Endothelial cell of umbilical vein (primary cell): ENCODE measurements at regions not wholly inside any gene's neighbourhood (a gene's known extent, or its start where the extent isn't known, plus 50 kb on each side); places are given as distances from the start of the nearest gene placed in this dataset.

Experiments used
- BruUV-seq: library from RNA; stranded (reverse); fragments of 400-500 nt; replicated peaks from 2 replicates; lab custom pipeline; 2021; lab: Mats Ljungman, UMichigan
- CTCF ChIA-PET: fragments of 300-600, 350-600 bp; sonication (Branson Sonifier 250); formaldehyde crosslinking; loops from one replicate; lab custom pipeline; 2021; ENCODE audit warnings: antibody characterized with exemption, inconsistent platforms; lab: Charles Lee
- POLR2A ChIA-PET: fragments of 300-600, 350-600 bp; sonication (Branson Sonifier 250); formaldehyde crosslinking; loops from one replicate; lab custom pipeline; 2021; ENCODE audit warnings: antibody characterized with exemption, inconsistent platforms; lab: Charles Lee
- DNase-seq: peaks from one replicate; pipeline ENCODE4 v3.0.0-alpha.2; 2011; ENCODE audit warnings: low read depth, low spot score
- FAIRE-seq: peaks from 2 replicates; lab custom pipeline; 2011; peaks lifted over from hg19 to GRCh38; lab: Jason Lieb, UNC
- H2AFZ ChIP-seq: 2 replicates; pipeline ENCODE4 v1.6.0; 2012; ENCODE audit warnings: low read depth, low read length, control low read depth, inconsistent platforms
- H3K27ac ChIP-seq: 2 replicates; pipeline ENCODE4 v1.5.1; 2011; ENCODE audit warnings: low read depth, mild to moderate bottlenecking, control low read depth, low read length, moderate library complexity; ENCODE audit not compliant: insufficient read depth
- H3K27me3 ChIP-seq, 2 experiments: 2 replicates each; pipeline versions ENCODE4 v1.6.0 to v1.6.1; 2011; ENCODE audit warnings: low read length in 2 of 2, mixed read lengths in 1 of 2; ENCODE audit not compliant: control insufficient read depth in 2 of 2, insufficient read depth in 2 of 2
- H3K36me3 ChIP-seq, 2 experiments: 2 replicates in 1 of 2; 3 replicates in 1 of 2; pipeline ENCODE4 v1.5.1; 2011; ENCODE audit warnings: low read length in 2 of 2, mild to moderate bottlenecking in 1 of 2, moderate library complexity in 1 of 2; ENCODE audit not compliant: control insufficient read depth in 2 of 2, insufficient read depth in 2 of 2; ENCODE audit errors: extremely low read depth in 1 of 2
- H3K4me1 ChIP-seq: 3 replicates; pipeline ENCODE4 v1.5.1; 2011; ENCODE audit warnings: mild to moderate bottlenecking, low read length; ENCODE audit not compliant: control insufficient read depth, insufficient read depth; ENCODE audit errors: extremely low read depth
- H3K4me2 ChIP-seq: 2 replicates; pipeline ENCODE4 v1.6.1; 2011; ENCODE audit warnings: low read length, control low read depth, mixed read lengths; ENCODE audit not compliant: insufficient read depth
- H3K4me3 ChIP-seq, 3 experiments: fragments of 200-600 bp in 1 of 3; sonication (generic), shearing (Covaris generic) in 1 of 3; replicated peaks in 1 of 3; 2 replicates each; pipeline ENCODE4 v1.5.1; 2011 to 2016; ENCODE audit warnings: control low read depth in 3 of 3, low read length in 3 of 3, mild to moderate bottlenecking in 2 of 3, inconsistent platforms in 1 of 3, low read depth in 1 of 3, moderate library complexity in 1 of 3; ENCODE audit not compliant: insufficient read depth in 1 of 3
- H3K79me2 ChIP-seq: 2 replicates; pipeline ENCODE4 v1.6.0; 2012; ENCODE audit warnings: low read length, inconsistent platforms; ENCODE audit not compliant: control insufficient read depth, insufficient read depth
- H3K9ac ChIP-seq: replicated peaks from 2 replicates; pipeline ENCODE3; 2011; ENCODE audit warnings: low read length, control low read depth; ENCODE audit not compliant: insufficient read depth; ENCODE audit errors: extremely low read depth
- H3K9me1 ChIP-seq: replicated peaks from 3 replicates; pipeline ENCODE4 v1.6.0; 2011; ENCODE audit warnings: mild to moderate bottlenecking, low read length; ENCODE audit not compliant: control insufficient read depth, insufficient read depth; ENCODE audit errors: extremely low read depth
- H3K9me3 ChIP-seq: replicated peaks from 2 replicates; pipeline ENCODE4 v1.5.1; 2012; ENCODE audit warnings: low read length, inconsistent platforms; ENCODE audit not compliant: control insufficient read depth, insufficient read depth
- H4K20me1 ChIP-seq: replicated peaks from 2 replicates; pipeline ENCODE3; 2011; ENCODE audit warnings: mild to moderate bottlenecking, low read length; ENCODE audit not compliant: control insufficient read depth, insufficient read depth; ENCODE audit errors: extremely low read depth
- CTCF ChIP-seq, 2 donors: IDR thresholded peaks; 1 replicate in 1 of 2; 2 replicates in 1 of 2; pipeline ENCODE4 v1.5.1; 2011; ENCODE audit warnings: low read length in 2 of 2, mild to moderate bottlenecking in 2 of 2, moderate library complexity in 2 of 2, control low read depth in 1 of 2, inconsistent platforms in 1 of 2, low read depth in 1 of 2; ENCODE audit not compliant: insufficient read depth in 1 of 2; ENCODE audit errors: extremely low read depth in 1 of 2
- EZH2 ChIP-seq: IDR thresholded peaks from 2 replicates; pipeline ENCODE4 v1.6.1; 2012; ENCODE audit warnings: borderline replicate concordance, low read depth, mild to moderate bottlenecking, moderate library complexity, low read length, inconsistent platforms; ENCODE audit not compliant: severe bottlenecking
- FOS ChIP-seq: IDR thresholded peaks from 2 replicates; pipeline ENCODE4 v1.6.1; 2011; ENCODE audit warnings: mild to moderate bottlenecking, low read length, moderate library complexity, borderline replicate concordance; ENCODE audit not compliant: insufficient read depth
- GATA2 ChIP-seq: IDR thresholded peaks from 2 replicates; pipeline ENCODE4 v1.7.0; 2011; ENCODE audit warnings: low read depth, mild to moderate bottlenecking, moderate library complexity, mixed read lengths, low read length; ENCODE audit not compliant: insufficient read length, insufficient read depth
- JUN ChIP-seq: IDR thresholded peaks from 2 replicates; pipeline ENCODE4 v1.6.1; 2011; ENCODE audit warnings: borderline replicate concordance, low read depth; ENCODE audit not compliant: insufficient read length, insufficient read depth
- MAX ChIP-seq: IDR thresholded peaks from 2 replicates; pipeline ENCODE4 v1.6.1; 2011; ENCODE audit not compliant: insufficient read depth, insufficient read length
- MYC ChIP-seq: IDR thresholded peaks from one replicate; pipeline ENCODE4 v1.6.1; 2011; ENCODE audit warnings: mild to moderate bottlenecking, low read depth, low read length
- POLR2A ChIP-seq: IDR thresholded peaks from 2 replicates; pipeline ENCODE4 v1.6.1; 2012; ENCODE audit warnings: low read depth, mild to moderate bottlenecking, control low read depth, low read length
- POLR2AphosphoS5 ChIP-seq: IDR thresholded peaks from 2 replicates; pipeline ENCODE4 v1.6.1; 2012; ENCODE audit warnings: low read depth, mild to moderate bottlenecking, control low read depth, low read length, moderate library complexity; ENCODE audit not compliant: insufficient read depth
- dilution Hi-C: fragments of 300-500 bp; cut with MboI; formaldehyde crosslinking; loops from one replicate; pipeline ENCODE4 v1.15.0; 2019; ENCODE audit warnings: low sequenced_read_pairs; ENCODE audit not compliant: extremely low pct_ligation_motif_present
- intact Hi-C: fragments of 100-400 bp; cut with micrococcal nuclease; formaldehyde crosslinking; loops from one replicate; pipeline ENCODE4 v1.10.0; 2022

- no peaks in the 10 kb centered on the region for H3K4me1 ChIP-seq
- ChIA-PET CTCF (no interaction called here), POLR2A (no interaction called here)
- FAIRE-seq: no peak
- no peaks in the 10 kb centered on the region for H3K9me3 ChIP-seq
- no peaks in the 10 kb centered on the region for H3K79me2 ChIP-seq
- no peak for DNase-seq
- H3K36me3 ChIP-seq: no peaks in the 10 kb centered on the region
- H3K9me1 ChIP-seq: no peaks in the 10 kb centered on the region
- no peaks in the 10 kb centered on the region for H4K20me1 ChIP-seq
- BruUV-seq: no TSS peak
- H3K9ac ChIP-seq: no peak overlapping the region
- dilution Hi-C loops (no loop called here), intact Hi-C loops (no loop called here)
- no peak overlapping the region for H2AFZ ChIP-seq
- no peak overlapping the region for H3K4me2 ChIP-seq
- H3K27me3 ChIP-seq: peaks cover 0 to 2% of the 10 kb centered on the region in 2 experiments
- no peak overlapping the region for H3K27ac ChIP-seq
- H3K4me3 ChIP-seq: no peak overlapping the region
- no peak for TF ChIP-seq MYC
- no peak for TF ChIP-seq EZH2
- TF ChIP-seq CTCF (IDR thresholded peaks at IDR 0.05; ENCODE audit: extremely low read depth in 1 of 2, insufficient read depth in 1 of 2, low read depth in 1 of 2, low read length in 2 of 2): no peak
- no peak for TF ChIP-seq MAX
- TF ChIP-seq POLR2A: no peak
- no peak for TF ChIP-seq POLR2AphosphoS5
- TF ChIP-seq FOS: no peak
- no peak for TF ChIP-seq JUN
- no peak for TF ChIP-seq GATA2
These were observed 470.5 kb downstream of the BCOR start for GRCh38 chrX:39627257-39627656.
